SK-N-SH (cell line): ENCODE measurements at regions not wholly inside any gene's neighbourhood (a gene's known extent, or its start where the extent isn't known, plus 50 kb on each side); places are given as distances from the start of the nearest gene placed in this dataset.

Experiments used
- CTCF ChIA-PET: fragments of 300-600, 350-600 bp; formaldehyde crosslinking; extraction: SDS; loops from one replicate; lab custom pipeline; 2021; lab: Yijun Ruan, JAX
- POLR2A ChIA-PET: fragments of 350-600 bp; sonication (Branson Sonifier 250); formaldehyde crosslinking; extraction: SDS; loops from one replicate; lab custom pipeline; 2020; ENCODE audit warnings: antibody characterized with exemption, inconsistent platforms; lab: Yijun Ruan, JAX
- DNase-seq: peaks from one replicate; pipeline ENCODE4 v3.0.0; 2012
- H2AFZ ChIP-seq: fragments of 200-600 bp; sonication (generic); 2 replicates; pipeline ENCODE4 v1.8.1; 2016; ENCODE audit warnings: antibody characterized with exemption, mild to moderate bottlenecking, low read depth
- H3F3A ChIP-seq: fragments of 200-600 bp; sonication (generic); replicated peaks from 2 replicates; pipeline ENCODE3; 2016; ENCODE audit warnings: antibody characterized with exemption, mild to moderate bottlenecking; ENCODE audit not compliant: insufficient read depth
- H3K27ac ChIP-seq, 2 experiments: fragments of 200-500 bp in 1 of 2; fragments of 200-600 bp in 1 of 2; sonication (Bioruptor generic) in 1 of 2; sonication (generic), shearing (Covaris generic) in 1 of 2; 2 replicates each; pipeline versions ENCODE4 v1.5.1 to v1.6.1; 2014 to 2016; ENCODE audit warnings: low read depth in 2 of 2, inconsistent platforms in 1 of 2, low read length in 1 of 2, mild to moderate bottlenecking in 1 of 2, mixed read lengths in 1 of 2
- H3K27me3 ChIP-seq: fragments of 200-600 bp; sonication (generic), shearing (Covaris generic); 2 replicates; pipeline ENCODE4 v1.6.1; 2016; ENCODE audit warnings: mixed run types; ENCODE audit not compliant: insufficient read depth
- H3K36me3 ChIP-seq, 2 experiments: fragments of 200-500 bp in 1 of 2; fragments of 200-600 bp in 1 of 2; sonication (Bioruptor generic) in 1 of 2; sonication (generic) in 1 of 2; replicated peaks in 1 of 2; 2 replicates each; pipeline versions ENCODE3 to v1.5.1; 2014 to 2016; ENCODE audit warnings: low read length in 1 of 2, mild to moderate bottlenecking in 1 of 2; ENCODE audit not compliant: insufficient read depth in 2 of 2, control insufficient read depth in 1 of 2
- H3K4me1 ChIP-seq, 2 experiments: fragments of 200-500 bp in 1 of 2; fragments of 200-600 bp in 1 of 2; sonication (Bioruptor generic) in 1 of 2; sonication (generic), shearing (Covaris generic) in 1 of 2; 2 replicates each; pipeline versions ENCODE4 v1.5.1 to v1.6.1; 2014 to 2016; ENCODE audit warnings: low read depth in 1 of 2, low read length in 1 of 2, mixed run types in 1 of 2; ENCODE audit not compliant: insufficient read depth in 2 of 2, control insufficient read depth in 1 of 2
- H3K4me2 ChIP-seq: fragments of 200-600 bp; sonication (generic), shearing (Covaris generic); 2 replicates; pipeline ENCODE4 v1.6.1; 2017; ENCODE audit warnings: mixed run types
- H3K4me3 ChIP-seq, 2 experiments: fragments of 200-500 bp in 1 of 2; fragments of 200-600 bp in 1 of 2; sonication (Bioruptor generic) in 1 of 2; sonication (generic), shearing (Covaris generic) in 1 of 2; 2 replicates each; pipeline versions ENCODE4 v1.5.1 to v1.8.1; 2014 to 2016; ENCODE audit warnings: low read depth in 2 of 2, inconsistent platforms in 1 of 2, low read length in 1 of 2, mild to moderate bottlenecking in 1 of 2, mixed read lengths in 1 of 2, moderate library complexity in 1 of 2
- H3K79me2 ChIP-seq: fragments of 200-600 bp; sonication (generic); 2 replicates; pipeline ENCODE4 v1.8.1; 2017; ENCODE audit warnings: mild to moderate bottlenecking; ENCODE audit not compliant: insufficient read depth
- H3K9ac ChIP-seq: fragments of 200-600 bp; sonication (generic); 2 replicates; pipeline ENCODE4 v1.6.1; 2017; ENCODE audit warnings: mixed run types
- H3K9me2 ChIP-seq: fragments of 200-600 bp; sonication (generic); 2 replicates; pipeline ENCODE4 v1.6.1; 2017; ENCODE audit warnings: mixed run types
- H3K9me3 ChIP-seq: fragments of 200-600 bp; sonication (generic); 2 replicates; pipeline ENCODE4 v1.6.1; 2017; ENCODE audit warnings: mixed run types, mild to moderate bottlenecking, moderate library complexity
- H4K20me1 ChIP-seq: fragments of 200-600 bp; sonication (generic); 2 replicates; pipeline ENCODE4 v1.6.1; 2017; ENCODE audit warnings: mild to moderate bottlenecking, mixed run types; ENCODE audit not compliant: insufficient read depth
- CHD2 ChIP-seq: fragments of 150-350 bp; IDR thresholded peaks from 2 replicates; pipeline ENCODE4 v1.6.1; 2018; ENCODE audit warnings: low read length; ENCODE audit not compliant: partially characterized antibody
- EP300 ChIP-seq, 2 experiments: IDR thresholded peaks; 2 replicates each; pipeline versions ENCODE4 v1.4.0 to v1.6.1; 2012; ENCODE audit warnings: borderline replicate concordance in 1 of 2, low read depth in 1 of 2, low read length in 1 of 2
- FOXJ3 ChIP-seq: sonication (generic); formaldehyde crosslinking; IDR thresholded peaks from 2 replicates; pipeline ENCODE4 v1.5.1; 2020; ENCODE audit warnings: mild to moderate bottlenecking, missing genetic modification reagents
- GABPA ChIP-seq: IDR thresholded peaks from 2 replicates; pipeline ENCODE4 v1.4.0; 2012; ENCODE audit warnings: low read depth, mild to moderate bottlenecking
- GATA2 ChIP-seq: sonication (generic); formaldehyde crosslinking; IDR thresholded peaks from 2 replicates; pipeline ENCODE4 v1.5.0; 2020; ENCODE audit warnings: mild to moderate bottlenecking, missing genetic modification reagents
- JUND ChIP-seq: IDR thresholded peaks from 2 replicates; pipeline ENCODE4 v1.4.0; 2012
- MEF2A ChIP-seq: IDR thresholded peaks from 2 replicates; pipeline ENCODE4 v1.4.0; 2012; ENCODE audit warnings: low read depth, borderline replicate concordance
- NFIC ChIP-seq: IDR thresholded peaks from 2 replicates; pipeline ENCODE4 v1.4.0; 2012; ENCODE audit warnings: borderline replicate concordance
- RCOR1 ChIP-seq: fragments of 150-350 bp; IDR thresholded peaks from 2 replicates; pipeline ENCODE4 v1.6.1; 2017; ENCODE audit warnings: antibody characterized with exemption, low read length
- RFX5 ChIP-seq: IDR thresholded peaks from 2 replicates; pipeline ENCODE4 v1.6.1; 2012; ENCODE audit warnings: mild to moderate bottlenecking, improper control_type of control experiment, low read length
- SMC3 ChIP-seq: IDR thresholded peaks from 2 replicates; pipeline ENCODE4 v1.6.1; 2012; ENCODE audit warnings: low read depth, low read length, improper control_type of control experiment
- USF1 ChIP-seq: IDR thresholded peaks from 2 replicates; pipeline ENCODE4 v1.4.0; 2012; ENCODE audit warnings: low read depth, borderline replicate concordance
- TF ChIP-seq, protein P1 (sequence below): IDR thresholded peaks from 2 replicates; pipeline ENCODE4 v1.6.1; 2012; ENCODE audit warnings: mild to moderate bottlenecking, low read depth, low read length, moderate library complexity
- TF ChIP-seq, protein P2 (sequence below): fragments of 150-350 bp; IDR thresholded peaks from 2 replicates; pipeline ENCODE4 v1.6.1; 2017; ENCODE audit warnings: antibody characterized with exemption, low read length, low read depth, borderline replicate concordance

DNA sequence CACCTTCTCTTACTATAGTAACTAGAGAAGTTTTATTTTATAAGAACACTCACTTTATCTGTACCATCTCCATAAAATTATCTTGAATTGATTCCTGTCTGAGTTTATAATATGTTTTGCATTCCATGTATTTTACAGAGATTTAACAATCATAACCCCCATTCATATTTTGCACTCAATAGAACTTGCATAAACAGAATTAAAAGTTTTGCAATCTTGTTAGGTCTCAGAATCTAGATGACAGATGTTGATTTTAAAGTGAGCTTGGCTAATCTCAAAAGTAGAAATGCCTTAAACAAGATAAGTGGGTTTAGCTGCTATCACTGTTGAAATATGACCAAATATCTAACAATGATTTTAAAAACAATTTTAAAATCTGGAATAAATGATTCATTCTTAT lies 107.9 kb upstream of the EPHA6 start:
- Histone ChIP-seq H3K27me3 (no peaks in the 10 kb centered on the region; the same call in 1 of the 2 replicates), H3K79me2 (no peaks in the 10 kb centered on the region), H3K4me2 (no peak overlapping the region), H3K4me1 (no peaks in the 10 kb centered on the region), H3K9me2 (no peaks in the 10 kb centered on the region), H4K20me1 (no peaks in the 10 kb centered on the region), H3K9ac (no peak overlapping the region), H3K9me3 (no peaks in the 10 kb centered on the region), H3F3A (no peaks in the 10 kb centered on the region), H3K36me3 (no peaks in the 10 kb centered on the region), H2AFZ (no peak overlapping the region), H3K4me3 (no peak overlapping the region), H3K27ac (no peak overlapping the region)
- POLR2A ChIA-PET: no interaction called here
- CTCF ChIA-PET: interaction anchor here (0.7 kb wide), 1 partner anchor 367 kb away, joined by 3 read pairs; no protein-coding TSS in a partner anchor
- TF ChIP-seq, protein P1, sequence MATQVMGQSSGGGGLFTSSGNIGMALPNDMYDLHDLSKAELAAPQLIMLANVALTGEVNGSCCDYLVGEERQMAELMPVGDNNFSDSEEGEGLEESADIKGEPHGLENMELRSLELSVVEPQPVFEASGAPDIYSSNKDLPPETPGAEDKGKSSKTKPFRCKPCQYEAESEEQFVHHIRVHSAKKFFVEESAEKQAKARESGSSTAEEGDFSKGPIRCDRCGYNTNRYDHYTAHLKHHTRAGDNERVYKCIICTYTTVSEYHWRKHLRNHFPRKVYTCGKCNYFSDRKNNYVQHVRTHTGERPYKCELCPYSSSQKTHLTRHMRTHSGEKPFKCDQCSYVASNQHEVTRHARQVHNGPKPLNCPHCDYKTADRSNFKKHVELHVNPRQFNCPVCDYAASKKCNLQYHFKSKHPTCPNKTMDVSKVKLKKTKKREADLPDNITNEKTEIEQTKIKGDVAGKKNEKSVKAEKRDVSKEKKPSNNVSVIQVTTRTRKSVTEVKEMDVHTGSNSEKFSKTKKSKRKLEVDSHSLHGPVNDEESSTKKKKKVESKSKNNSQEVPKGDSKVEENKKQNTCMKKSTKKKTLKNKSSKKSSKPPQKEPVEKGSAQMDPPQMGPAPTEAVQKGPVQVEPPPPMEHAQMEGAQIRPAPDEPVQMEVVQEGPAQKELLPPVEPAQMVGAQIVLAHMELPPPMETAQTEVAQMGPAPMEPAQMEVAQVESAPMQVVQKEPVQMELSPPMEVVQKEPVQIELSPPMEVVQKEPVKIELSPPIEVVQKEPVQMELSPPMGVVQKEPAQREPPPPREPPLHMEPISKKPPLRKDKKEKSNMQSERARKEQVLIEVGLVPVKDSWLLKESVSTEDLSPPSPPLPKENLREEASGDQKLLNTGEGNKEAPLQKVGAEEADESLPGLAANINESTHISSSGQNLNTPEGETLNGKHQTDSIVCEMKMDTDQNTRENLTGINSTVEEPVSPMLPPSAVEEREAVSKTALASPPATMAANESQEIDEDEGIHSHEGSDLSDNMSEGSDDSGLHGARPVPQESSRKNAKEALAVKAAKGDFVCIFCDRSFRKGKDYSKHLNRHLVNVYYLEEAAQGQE: no peak
- no peak for TF ChIP-seq EP300 (IDR thresholded peaks at IDR 0.05; ENCODE audit: borderline replicate concordance in 1 of 2, low read depth in 1 of 2, low read length in 1 of 2)
- TF ChIP-seq RCOR1: no peak
- TF ChIP-seq GABPA: no peak
- TF ChIP-seq CHD2: no peak
- no peak for TF ChIP-seq GATA2 (CRISPR knock-in tag)
- no peak for TF ChIP-seq MEF2A
- no peak for TF ChIP-seq JUND
- no peak for TF ChIP-seq RFX5
- TF ChIP-seq, protein P2, sequence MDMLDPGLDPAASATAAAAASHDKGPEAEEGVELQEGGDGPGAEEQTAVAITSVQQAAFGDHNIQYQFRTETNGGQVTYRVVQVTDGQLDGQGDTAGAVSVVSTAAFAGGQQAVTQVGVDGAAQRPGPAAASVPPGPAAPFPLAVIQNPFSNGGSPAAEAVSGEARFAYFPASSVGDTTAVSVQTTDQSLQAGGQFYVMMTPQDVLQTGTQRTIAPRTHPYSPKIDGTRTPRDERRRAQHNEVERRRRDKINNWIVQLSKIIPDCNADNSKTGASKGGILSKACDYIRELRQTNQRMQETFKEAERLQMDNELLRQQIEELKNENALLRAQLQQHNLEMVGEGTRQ: no peak
- TF ChIP-seq SMC3: no peak
- TF ChIP-seq NFIC: no peak
- TF ChIP-seq USF1: no peak
- no peak for TF ChIP-seq FOXJ3
- no peak for DNase-seq
